ENCODE measurements at regions not wholly inside any gene's neighbourhood (a gene's known extent, or its start where the extent isn't known, plus 50 kb on each side); places are given as distances from the start of the nearest gene placed in this dataset.

DNA sequence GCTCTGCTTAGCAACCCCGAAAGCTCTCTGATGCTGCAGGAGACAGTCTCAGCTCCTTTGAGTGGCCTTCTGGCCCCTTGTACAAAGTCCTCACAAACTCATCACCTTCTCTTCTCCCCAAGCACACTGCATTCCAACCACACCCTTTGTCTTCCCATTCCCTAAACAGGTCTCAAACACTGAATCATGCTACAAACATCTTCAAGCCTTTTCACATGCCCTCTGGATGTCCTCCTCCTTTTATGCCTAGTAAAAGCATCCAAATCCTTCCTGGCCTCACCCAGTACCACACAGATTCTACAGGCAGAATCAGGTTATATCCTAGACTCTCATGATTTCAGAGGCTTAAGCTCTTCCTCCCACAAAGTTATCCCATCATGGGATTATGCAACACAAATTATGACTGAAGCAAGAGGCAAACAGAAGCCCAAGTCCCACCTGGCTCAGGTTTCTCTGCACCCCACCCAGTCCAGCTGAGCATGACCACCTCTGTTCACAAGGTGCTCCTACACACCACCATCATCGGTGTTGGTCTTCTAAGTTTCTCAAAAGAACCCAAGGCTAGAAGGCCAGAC is 61.4 kb upstream of the PCED1B start:
- no peak for TF ChIP-seq POLR2AphosphoS5 (IDR thresholded peaks at IDR 0.05)
- TF ChIP-seq, protein P1, sequence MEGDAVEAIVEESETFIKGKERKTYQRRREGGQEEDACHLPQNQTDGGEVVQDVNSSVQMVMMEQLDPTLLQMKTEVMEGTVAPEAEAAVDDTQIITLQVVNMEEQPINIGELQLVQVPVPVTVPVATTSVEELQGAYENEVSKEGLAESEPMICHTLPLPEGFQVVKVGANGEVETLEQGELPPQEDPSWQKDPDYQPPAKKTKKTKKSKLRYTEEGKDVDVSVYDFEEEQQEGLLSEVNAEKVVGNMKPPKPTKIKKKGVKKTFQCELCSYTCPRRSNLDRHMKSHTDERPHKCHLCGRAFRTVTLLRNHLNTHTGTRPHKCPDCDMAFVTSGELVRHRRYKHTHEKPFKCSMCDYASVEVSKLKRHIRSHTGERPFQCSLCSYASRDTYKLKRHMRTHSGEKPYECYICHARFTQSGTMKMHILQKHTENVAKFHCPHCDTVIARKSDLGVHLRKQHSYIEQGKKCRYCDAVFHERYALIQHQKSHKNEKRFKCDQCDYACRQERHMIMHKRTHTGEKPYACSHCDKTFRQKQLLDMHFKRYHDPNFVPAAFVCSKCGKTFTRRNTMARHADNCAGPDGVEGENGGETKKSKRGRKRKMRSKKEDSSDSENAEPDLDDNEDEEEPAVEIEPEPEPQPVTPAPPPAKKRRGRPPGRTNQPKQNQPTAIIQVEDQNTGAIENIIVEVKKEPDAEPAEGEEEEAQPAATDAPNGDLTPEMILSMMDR (IDR thresholded peaks at IDR 0.05): no peak
- TF ChIP-seq POLR2A (IDR thresholded peaks at IDR 0.05; ENCODE audit: low read depth): no peak

Data from esophagus muscularis mucosa (tissue), 3 donors.